ENCODE measurements at regions not wholly inside any gene's neighbourhood (a gene's known extent, or its start where the extent isn't known, plus 50 kb on each side); places are given as distances from the start of the nearest gene placed in this dataset.

- ATAC-seq, result no peak
- TF ChIP-seq ESRRG (CRISPR knock-in tag; IDR thresholded peaks at IDR 0.05), result no peak
Measured at GRCh38 chr9:118918180-118918579, 451.1 kb downstream of the BRINP1 start.

GRCh38 chr9:118928722-118929121 is 440.5 kb downstream of the BRINP1 start:
- TF ChIP-seq ZC3H10 (CRISPR knock-in tag; IDR thresholded peaks at IDR 0.05) (no peak), ZFP30 (CRISPR knock-in tag; IDR thresholded peaks at IDR 0.05) (no peak), TCF4 (CRISPR knock-in tag; IDR thresholded peaks at IDR 0.05; ENCODE audit: borderline replicate concordance) (no peak), CSDC2 (CRISPR knock-in tag; IDR thresholded peaks at IDR 0.05) (no peak), SNAI2 (CRISPR knock-in tag; IDR thresholded peaks at IDR 0.05) (no peak), TSHZ2 (CRISPR knock-in tag; IDR thresholded peaks at IDR 0.05) (no peak), ISL1 (CRISPR knock-in tag; IDR thresholded peaks at IDR 0.05) (no peak), PATZ1 (CRISPR knock-in tag; IDR thresholded peaks at IDR 0.05; ENCODE audit: borderline replicate concordance) (no peak), CREB5 (CRISPR knock-in tag; IDR thresholded peaks at IDR 0.05; ENCODE audit: low read depth) (no peak), ARNTL (CRISPR knock-in tag; IDR thresholded peaks at IDR 0.05; ENCODE audit: borderline replicate concordance, low read depth) (no peak), ZFP3 (CRISPR knock-in tag; IDR thresholded peaks at IDR 0.05) (no peak), ESRRG (CRISPR knock-in tag; IDR thresholded peaks at IDR 0.05) (no peak), POU6F1 (CRISPR knock-in tag; IDR thresholded peaks at IDR 0.05; ENCODE audit: borderline replicate concordance, low read depth) (no peak), PPARA (CRISPR knock-in tag; IDR thresholded peaks at IDR 0.05; ENCODE audit: borderline replicate concordance) (no peak), ZNF8 (CRISPR knock-in tag; IDR thresholded peaks at IDR 0.05) (no peak), OSR1 (CRISPR knock-in tag; IDR thresholded peaks at IDR 0.05) (no peak), CSRNP3 (CRISPR knock-in tag; IDR thresholded peaks at IDR 0.05) (no peak)
- ATAC-seq, result no peak

- no peak for ATAC-seq
- TF ChIP-seq ISL1 (CRISPR knock-in tag; IDR thresholded peaks at IDR 0.05) (no peak), ZFP30 (CRISPR knock-in tag; IDR thresholded peaks at IDR 0.05) (no peak), ZNF70 (CRISPR knock-in tag; IDR thresholded peaks at IDR 0.05) (no peak), BACH2 (CRISPR knock-in tag; IDR thresholded peaks at IDR 0.05; ENCODE audit: borderline replicate concordance) (no peak), GLIS3 (CRISPR knock-in tag; IDR thresholded peaks at IDR 0.05) (no peak), PPARA (CRISPR knock-in tag; IDR thresholded peaks at IDR 0.05; ENCODE audit: borderline replicate concordance) (no peak), CSDC2 (CRISPR knock-in tag; IDR thresholded peaks at IDR 0.05) (no peak), ZFP3 (CRISPR knock-in tag; IDR thresholded peaks at IDR 0.05) (no peak), RARB (CRISPR knock-in tag; IDR thresholded peaks at IDR 0.05) (no peak), ZNF8 (CRISPR knock-in tag; IDR thresholded peaks at IDR 0.05) (no peak), CSRNP3 (CRISPR knock-in tag; IDR thresholded peaks at IDR 0.05) (no peak), ZC3H10 (CRISPR knock-in tag; IDR thresholded peaks at IDR 0.05) (no peak), SNAI2 (CRISPR knock-in tag; IDR thresholded peaks at IDR 0.05) (no peak), PATZ1 (CRISPR knock-in tag; IDR thresholded peaks at IDR 0.05; ENCODE audit: borderline replicate concordance) (no peak), TSHZ2 (CRISPR knock-in tag; IDR thresholded peaks at IDR 0.05) (no peak), ESRRG (CRISPR knock-in tag; IDR thresholded peaks at IDR 0.05) (no peak), ARNTL (CRISPR knock-in tag; IDR thresholded peaks at IDR 0.05; ENCODE audit: borderline replicate concordance, low read depth) (no peak)
Measured at GRCh38 chr9:118929287-118929686, 439.9 kb downstream of the BRINP1 start.
